ENCODE measurements at regions not wholly inside any gene's neighbourhood (a gene's known extent, or its start where the extent isn't known, plus 50 kb on each side); places are given as distances from the start of the nearest gene placed in this dataset.
A peak's percentile ranks its signal among the peaks of the same experiment; 100 is the strongest.

DNA sequence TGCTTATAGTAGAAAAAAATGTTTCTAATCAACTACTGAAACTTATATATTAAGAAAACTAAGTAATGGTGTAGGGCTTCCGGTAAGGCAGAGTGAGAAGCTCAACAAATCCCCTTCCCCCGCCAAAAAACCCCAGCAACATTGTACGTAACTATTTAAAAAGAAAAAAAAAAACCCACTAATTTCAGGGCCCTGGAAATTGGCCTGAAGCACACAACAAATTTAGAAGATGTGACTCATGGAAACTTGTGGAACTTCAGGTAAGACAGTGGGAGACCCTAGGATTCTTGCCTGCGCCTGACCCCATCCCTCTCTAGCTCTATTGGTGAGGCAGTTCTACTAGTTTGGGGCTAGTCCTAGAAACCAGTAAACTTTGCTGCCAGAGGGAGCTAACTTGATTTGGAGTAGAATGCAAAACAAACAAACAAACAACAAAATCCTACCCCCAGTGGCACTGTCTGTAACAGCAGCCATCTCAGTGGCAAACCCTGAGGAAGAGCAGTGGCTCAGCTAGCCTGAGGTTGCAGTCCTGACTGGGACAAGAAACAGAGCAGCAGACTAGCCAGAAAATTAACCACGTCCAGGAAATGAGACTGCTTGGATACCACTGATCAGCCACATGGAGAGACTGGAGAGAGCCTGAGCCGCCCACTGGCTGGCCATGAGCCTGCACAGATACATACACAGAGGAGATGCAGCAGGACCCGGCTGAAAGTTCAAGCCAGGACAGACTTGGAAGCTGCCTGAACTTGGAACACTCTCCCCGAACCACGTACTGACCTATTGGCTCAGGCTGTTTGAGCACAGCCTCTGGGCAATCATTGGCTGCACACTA, 135.1 kb downstream of the TBXT start:
- ATAC-seq (ENCODE audit: low FRiP score in 2 of 2) (peak; percentile 57 to 94), DNase-seq (no peak)
- TF ChIP-seq POLR2A (IDR thresholded peaks at IDR 0.05), result no peak
- no peak overlapping the region for H3K4me3 ChIP-seq
- no peaks in the 10 kb centered on the region for H3K36me3 ChIP-seq
- no peaks in the 10 kb centered on the region for H3K4me1 ChIP-seq
- no peak overlapping the region for H3K27ac ChIP-seq
- H3K9me3 ChIP-seq, result no peaks in the 10 kb centered on the region
- no peaks in the 10 kb centered on the region for H3K27me3 ChIP-seq
- 68 to 78% methylated on average over 9 of the region's 9 CpGs for WGBS, 2 donors

DNA sequence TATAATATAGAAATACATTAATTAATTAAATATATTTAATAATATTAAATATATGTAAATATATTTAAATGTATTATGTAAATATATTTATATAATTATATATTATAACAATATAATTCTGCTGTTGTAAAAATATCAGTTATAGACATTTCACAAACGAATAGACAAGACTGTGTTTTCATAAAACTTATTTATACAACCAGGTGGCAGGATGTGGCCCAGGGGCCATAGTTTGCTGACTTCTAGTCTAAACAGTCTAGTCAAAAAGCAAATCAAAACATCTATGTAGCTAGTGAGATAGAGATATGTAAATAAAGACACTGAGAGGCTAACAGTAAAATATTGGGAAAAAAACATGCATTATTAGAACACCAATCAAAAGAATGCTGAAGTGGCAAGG, 136.4 kb downstream of the TBXT start:
- DNase-seq (no peak), ATAC-seq (ENCODE audit: low FRiP score in 2 of 2) (no peak)
- Histone ChIP-seq H3K27ac (no peak overlapping the region), H3K4me1 (no peaks in the 10 kb centered on the region), H3K36me3 (no peaks in the 10 kb centered on the region), H3K4me3 (no peak overlapping the region), H3K9me3 (no peaks in the 10 kb centered on the region), H3K27me3 (no peaks in the 10 kb centered on the region)
- TF ChIP-seq POLR2A (IDR thresholded peaks at IDR 0.05), result no peak
- TF ChIP-seq POLR2AphosphoS5 (IDR thresholded peaks at IDR 0.05), result no peak
- 63 to 64% methylated on average over 1 of the region's 1 CpG for WGBS, 2 donors

DNA sequence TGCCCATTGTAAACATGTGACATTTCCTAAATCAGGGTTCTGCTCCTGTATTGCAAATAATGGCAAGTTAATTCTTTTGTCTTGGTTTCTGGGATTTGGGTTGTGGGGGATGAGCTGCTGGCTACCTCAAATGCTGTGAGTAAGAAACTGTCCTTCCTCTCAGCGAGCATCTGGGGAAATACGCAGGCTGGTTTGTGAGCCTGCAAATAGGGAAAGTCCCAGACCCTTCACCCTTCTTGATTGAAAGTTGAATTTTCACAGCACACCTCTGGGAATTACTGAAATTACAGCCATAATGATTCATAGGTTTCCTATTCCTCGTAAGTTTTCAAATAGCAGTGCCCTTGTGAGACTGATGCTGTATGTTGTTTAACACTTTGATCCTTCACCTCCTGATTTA, 138.1 kb downstream of the TBXT start:
- Histone ChIP-seq H3K4me1 (no peaks in the 10 kb centered on the region), H3K4me3 (no peak overlapping the region), H3K36me3 (no peaks in the 10 kb centered on the region), H3K27ac (no peak overlapping the region), H3K9me3 (no peaks in the 10 kb centered on the region), H3K27me3 (no peaks in the 10 kb centered on the region)
- DNase-seq (no peak), ATAC-seq (ENCODE audit: low FRiP score in 2 of 2) (no peak)
- WGBS, 2 donors, result 48 to 66% methylated on average over 3 of the region's 3 CpGs
- TF ChIP-seq, protein P1, sequence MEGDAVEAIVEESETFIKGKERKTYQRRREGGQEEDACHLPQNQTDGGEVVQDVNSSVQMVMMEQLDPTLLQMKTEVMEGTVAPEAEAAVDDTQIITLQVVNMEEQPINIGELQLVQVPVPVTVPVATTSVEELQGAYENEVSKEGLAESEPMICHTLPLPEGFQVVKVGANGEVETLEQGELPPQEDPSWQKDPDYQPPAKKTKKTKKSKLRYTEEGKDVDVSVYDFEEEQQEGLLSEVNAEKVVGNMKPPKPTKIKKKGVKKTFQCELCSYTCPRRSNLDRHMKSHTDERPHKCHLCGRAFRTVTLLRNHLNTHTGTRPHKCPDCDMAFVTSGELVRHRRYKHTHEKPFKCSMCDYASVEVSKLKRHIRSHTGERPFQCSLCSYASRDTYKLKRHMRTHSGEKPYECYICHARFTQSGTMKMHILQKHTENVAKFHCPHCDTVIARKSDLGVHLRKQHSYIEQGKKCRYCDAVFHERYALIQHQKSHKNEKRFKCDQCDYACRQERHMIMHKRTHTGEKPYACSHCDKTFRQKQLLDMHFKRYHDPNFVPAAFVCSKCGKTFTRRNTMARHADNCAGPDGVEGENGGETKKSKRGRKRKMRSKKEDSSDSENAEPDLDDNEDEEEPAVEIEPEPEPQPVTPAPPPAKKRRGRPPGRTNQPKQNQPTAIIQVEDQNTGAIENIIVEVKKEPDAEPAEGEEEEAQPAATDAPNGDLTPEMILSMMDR (IDR thresholded peaks at IDR 0.05), result no peak
- TF ChIP-seq POLR2A (IDR thresholded peaks at IDR 0.05) (no peak), EP300 (IDR thresholded peaks at IDR 0.05) (no peak), POLR2AphosphoS5 (IDR thresholded peaks at IDR 0.05) (no peak)

DNA sequence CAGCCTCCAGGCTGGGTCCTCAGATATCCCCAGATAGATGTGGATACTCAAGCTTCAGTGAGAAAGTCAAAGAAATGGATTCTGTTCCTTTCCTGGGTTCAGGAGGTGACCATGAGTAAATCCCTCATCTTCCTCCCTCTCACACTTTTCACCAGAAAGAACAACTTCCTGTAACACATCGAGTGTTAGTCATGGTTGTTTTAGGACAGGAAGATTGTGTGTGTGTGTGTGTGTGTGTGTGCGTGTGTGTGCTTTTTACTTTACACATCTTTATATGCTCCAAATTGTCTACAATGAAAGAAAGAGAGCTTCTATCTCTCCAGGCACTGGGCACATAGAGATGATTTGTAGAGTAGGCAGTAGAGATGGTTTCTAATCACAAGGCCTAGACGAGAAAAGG, 139.9 kb downstream of the TBXT start:
- TF ChIP-seq POLR2AphosphoS5 (IDR thresholded peaks at IDR 0.05) (no peak), EP300 (IDR thresholded peaks at IDR 0.05) (no peak), POLR2A (IDR thresholded peaks at IDR 0.05) (no peak)
- TF ChIP-seq, protein P1 (IDR thresholded peaks at IDR 0.05), result no peak

DNA sequence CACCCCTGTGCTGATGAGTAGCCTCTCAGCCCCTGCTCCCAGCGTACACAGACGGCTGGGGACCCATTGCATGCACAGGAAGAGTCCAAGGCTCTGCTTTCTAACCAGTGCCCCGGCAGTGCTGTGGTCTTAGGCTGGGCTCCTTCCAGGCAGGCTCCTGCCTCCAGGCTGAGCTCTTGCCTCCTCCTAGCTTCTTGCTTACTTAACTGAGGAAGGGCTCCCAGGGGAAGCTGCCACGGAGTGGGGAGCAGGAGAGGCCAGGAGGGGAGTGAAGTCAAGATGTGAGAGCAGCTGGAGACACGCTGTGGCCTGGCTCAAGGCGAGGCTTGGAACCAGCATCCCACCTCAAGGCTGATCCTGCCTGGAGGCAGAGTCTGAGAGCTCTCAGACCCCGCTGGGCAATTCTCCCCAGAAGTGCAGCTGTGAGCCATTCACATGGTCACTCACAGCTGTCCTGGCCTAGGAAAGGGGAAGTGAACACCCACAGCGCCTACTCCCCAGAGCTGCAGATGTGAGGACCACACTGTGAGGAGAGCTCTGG, 141.0 kb downstream of the TBXT start:
- Histone ChIP-seq H3K4me3 (no peak overlapping the region), H3K36me3 (no peaks in the 10 kb centered on the region), H3K4me1 (no peaks in the 10 kb centered on the region), H3K9me3 (no peaks in the 10 kb centered on the region), H3K27me3 (no peaks in the 10 kb centered on the region), H3K27ac (no peak overlapping the region)
- ATAC-seq (ENCODE audit: low FRiP score in 2 of 2) (peak; percentile 21 to 54), DNase-seq (no peak)
- no peak for TF ChIP-seq EP300 (IDR thresholded peaks at IDR 0.05)
- no peak for TF ChIP-seq POLR2AphosphoS5 (IDR thresholded peaks at IDR 0.05)
- TF ChIP-seq, protein P1 (IDR thresholded peaks at IDR 0.05), result no peak
- TF ChIP-seq POLR2A (IDR thresholded peaks at IDR 0.05), result no peak
- 61 to 64% methylated on average over 2 to 8 of the region's 8 CpGs for WGBS, 2 donors

More for the DNA sequence above, 139.9 kb downstream of the TBXT start:
- H3K4me1 ChIP-seq, result no peaks in the 10 kb centered on the region
- DNase-seq, result no peak
- H3K4me3 ChIP-seq, result no peak overlapping the region
- no peaks in the 10 kb centered on the region for H3K27me3 ChIP-seq
- no peaks in the 10 kb centered on the region for H3K9me3 ChIP-seq
- H3K36me3 ChIP-seq, result no peaks in the 10 kb centered on the region
- 47 to 60% methylated on average over 3 of the region's 3 CpGs for WGBS, 2 donors
- no peak overlapping the region for H3K27ac ChIP-seq
- ATAC-seq (ENCODE audit: low FRiP score in 2 of 2), result no peak
